D721Med (cell line): ENCODE measurements at regions not wholly inside any gene's neighbourhood (a gene's known extent, or its start where the extent isn't known, plus 50 kb on each side); places are given as distances from the start of the nearest gene placed in this dataset.

Source experiments
- DNase-seq: peaks from one replicate; pipeline ENCODE4 v3.0.0; 2011; ENCODE audit warnings: low spot score; ENCODE audit not compliant: insufficient read length
- FAIRE-seq: peaks from 2 replicates; lab custom pipeline; 2011; peaks lifted over from hg19 to GRCh38; lab: Jason Lieb, UNC
- CTCF ChIP-seq: IDR thresholded peaks from 2 replicates; pipeline ENCODE4 v1.5.1; 2012; ENCODE audit warnings: mild to moderate bottlenecking, control low read depth; ENCODE audit not compliant: insufficient read depth; ENCODE audit errors: missing control alignments

GRCh38 chr13:105050686-105051085 is 1484.8 kb downstream of the EFNB2 start:
- DNase-seq (no peak), FAIRE-seq (no peak)
- no peak for TF ChIP-seq CTCF

DNA sequence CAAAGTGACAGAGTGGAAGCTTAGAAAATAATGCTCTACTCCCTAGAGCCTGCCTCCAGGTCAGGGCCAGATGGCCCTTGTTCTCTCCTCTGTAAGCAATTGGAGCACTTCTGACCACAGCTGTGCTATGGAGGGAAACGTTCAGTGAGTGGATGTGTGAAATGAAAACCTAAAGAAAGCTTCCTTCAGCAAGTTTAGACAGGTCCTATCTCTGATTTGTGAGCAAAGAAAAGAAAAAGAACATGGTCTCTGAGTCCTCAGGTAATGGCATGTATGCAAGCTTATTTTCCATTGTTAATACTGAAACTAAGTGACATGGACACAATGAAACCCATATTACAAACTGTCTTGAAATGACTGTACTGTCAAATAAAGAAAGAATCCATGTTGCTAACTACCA is 1486.8 kb downstream of the EFNB2 start:
- TF ChIP-seq CTCF: no peak
- FAIRE-seq (no peak), DNase-seq (no peak)

DNA sequence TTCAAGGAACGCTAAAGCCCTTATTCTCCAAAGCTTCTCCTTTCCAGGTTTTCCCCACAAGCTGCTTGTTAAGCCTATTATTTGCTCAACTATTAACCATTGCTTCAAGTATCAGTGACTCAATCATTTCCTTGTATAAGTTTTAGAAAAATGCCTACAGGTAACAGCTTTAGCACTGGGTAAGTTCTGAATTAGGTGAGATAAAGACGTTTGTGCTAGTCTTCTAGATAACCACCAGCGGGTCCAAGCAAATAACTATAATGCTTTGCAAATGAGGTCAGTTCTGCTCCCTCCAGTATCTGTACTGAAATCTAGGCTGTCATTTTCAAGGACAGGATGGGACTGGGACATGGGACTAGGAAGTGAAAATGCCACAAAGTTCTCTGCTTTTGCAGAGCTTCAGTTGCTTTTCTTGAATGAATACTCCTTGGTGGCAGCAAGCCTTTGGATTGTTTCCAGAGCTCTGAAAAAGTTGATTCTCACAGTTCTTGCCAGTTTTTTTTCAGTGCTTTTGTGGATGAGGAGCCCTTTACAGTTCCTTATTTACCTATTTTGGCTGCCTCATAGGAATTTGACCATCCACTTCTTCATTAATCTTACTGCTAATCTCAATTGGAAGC is 1487.7 kb downstream of the EFNB2 start:
- DNase-seq: no peak
- FAIRE-seq: no peak

DNA sequence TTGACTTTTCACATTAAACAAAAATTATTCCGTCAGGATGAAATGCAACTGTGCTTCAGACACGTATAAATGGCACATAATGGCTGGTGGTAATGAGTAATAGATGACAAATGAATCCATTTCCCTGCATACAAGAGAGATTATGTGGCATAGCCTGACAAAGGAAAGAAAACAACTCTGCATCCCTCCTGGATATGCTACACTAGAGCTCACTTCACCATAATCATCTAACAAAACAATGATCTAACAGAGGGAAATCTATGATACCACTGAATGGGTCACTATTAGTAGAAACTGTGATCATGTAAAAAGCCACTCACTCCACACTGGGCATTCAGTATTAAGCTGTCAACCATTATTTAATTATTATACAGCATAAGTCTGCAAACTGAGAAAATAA is 1498.4 kb downstream of the EFNB2 start:
- FAIRE-seq (no peak), DNase-seq (no peak)
- no peak for TF ChIP-seq CTCF

More for the DNA sequence above, 1487.7 kb downstream of the EFNB2 start:
- no peak for TF ChIP-seq CTCF

DNA sequence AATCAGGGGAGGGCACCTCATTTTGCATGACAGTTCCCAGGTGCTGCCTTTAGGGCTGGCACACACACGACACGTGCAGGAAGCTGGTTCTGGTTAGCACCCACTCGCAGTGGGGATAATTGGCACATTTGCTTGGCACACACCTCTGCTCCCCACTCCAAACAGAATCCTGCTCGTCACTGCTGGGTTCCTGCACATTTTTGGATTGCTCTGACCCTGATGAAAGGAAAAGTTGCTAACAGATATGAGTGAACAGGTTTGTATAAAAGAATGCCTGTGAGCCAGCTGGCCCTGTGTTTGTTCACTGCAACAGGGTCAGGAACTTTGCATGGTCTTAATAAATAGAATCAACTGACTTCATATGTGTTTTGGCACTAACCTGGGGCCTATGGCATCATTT is 1500.4 kb downstream of the EFNB2 start:
- TF ChIP-seq CTCF: no peak
- DNase-seq (no peak), FAIRE-seq (no peak)

DNA sequence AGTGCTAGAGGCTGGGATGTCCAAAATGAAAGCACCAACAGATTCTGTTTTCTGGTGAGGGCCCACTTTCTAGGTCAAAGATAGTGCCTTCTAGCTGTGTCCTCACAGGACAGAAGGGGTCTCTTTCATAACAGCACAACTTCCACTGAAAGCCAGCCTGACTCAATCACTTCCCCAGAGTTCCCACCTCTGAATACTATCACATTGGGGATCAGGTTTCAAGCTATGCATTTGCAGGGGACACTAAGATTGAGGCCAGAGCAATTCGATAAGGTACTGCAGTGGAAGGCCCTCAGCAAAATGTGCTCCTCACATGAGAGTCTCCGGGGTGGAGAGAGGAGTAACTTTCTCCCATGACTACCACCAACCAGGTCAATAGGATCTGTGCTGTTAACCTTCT is 1501.5 kb downstream of the EFNB2 start:
- FAIRE-seq (no peak), DNase-seq (no peak)
- TF ChIP-seq CTCF: no peak

DNA sequence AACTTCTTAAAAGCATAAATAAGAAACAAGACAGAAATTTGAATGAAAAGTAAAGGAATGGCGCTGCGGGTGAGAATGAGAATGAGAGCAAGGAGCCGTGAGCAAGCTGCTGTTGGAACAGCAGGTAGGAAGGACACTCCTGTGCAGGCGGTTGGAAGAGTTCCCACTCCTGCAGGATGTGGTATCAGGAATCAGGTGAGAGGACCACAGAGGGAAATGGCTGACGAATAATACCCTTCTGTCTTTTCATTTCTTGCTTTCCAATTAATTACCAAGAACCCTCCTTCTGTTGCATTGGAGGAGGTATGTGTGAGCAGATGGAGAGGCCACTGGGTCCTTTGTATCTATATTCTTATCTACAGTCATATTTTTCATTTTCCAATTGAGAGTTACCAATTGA is 1504.2 kb downstream of the EFNB2 start:
- DNase-seq (no peak), FAIRE-seq (no peak)
- TF ChIP-seq CTCF: no peak
